ENCODE measurements at regions not wholly inside any gene's neighbourhood (a gene's known extent, or its start where the extent isn't known, plus 50 kb on each side); places are given as distances from the start of the nearest gene placed in this dataset.

- intact Hi-C loops (cut with micrococcal nuclease; ENCODE audit: unreplicated experiment) = no loop called here
- no peak for FAIRE-seq
- H3K4me2 ChIP-seq (ENCODE audit: control insufficient read depth, insufficient read depth) = no peak overlapping the region
- TF ChIP-seq TCF12 (IDR thresholded peaks at IDR 0.05; ENCODE audit: low read depth, low read length) (no peak), SMC3 (IDR thresholded peaks at IDR 0.05; ENCODE audit: borderline replicate concordance, low read length) (no peak), REST (IDR thresholded peaks at IDR 0.05; ENCODE audit: low read depth, low read length) (no peak), SP1 (IDR thresholded peaks at IDR 0.05; ENCODE audit: low read depth, low read length) (no peak), EED (IDR thresholded peaks at IDR 0.05; ENCODE audit: low read depth) (no peak), STAT1 (conservative IDR thresholded peaks at IDR 0.05) (no peak), SREBF2 (IDR thresholded peaks at IDR 0.05; ENCODE audit: low read length) (no peak), CBX3 (IDR thresholded peaks at IDR 0.05; ENCODE audit: borderline replicate concordance, low read depth) (no peak), ZSCAN29 (IDR thresholded peaks at IDR 0.05) (no peak), SPI1 (IDR thresholded peaks at IDR 0.05; ENCODE audit: borderline replicate concordance, insufficient read depth, low read depth, low read length) (no peak), ZBTB33 (IDR thresholded peaks at IDR 0.05) (no peak), CUX1 (IDR thresholded peaks at IDR 0.05; ENCODE audit: insufficient replicate concordance, low read depth, low read length) (no peak), POLR2AphosphoS2 (IDR thresholded peaks at IDR 0.05; ENCODE audit: low read depth, low read length) (no peak)
Measured at GRCh38 chr2:4499316-4500030, 796.1 kb downstream of the DCDC2C start.

More at GRCh38 chr2:4499316-4500030, 796.1 kb downstream of the DCDC2C start:
- DNase-seq (ENCODE audit: low read depth, low spot score) (no peak), ATAC-seq (no peak)
- Histone ChIP-seq H3K4me1 (ENCODE audit: control insufficient read depth, insufficient read depth, low read length) (no peaks in the 10 kb centered on the region), H3K9ac (ENCODE audit: control insufficient read depth, insufficient read depth, low read length) (no peak overlapping the region), H3K9me3 (replicated peaks; ENCODE audit: control insufficient read depth, insufficient read depth, low read length) (no peaks in the 10 kb centered on the region), H3K4me3 (no peak overlapping the region), H3K79me2 (ENCODE audit: control insufficient read depth, insufficient read depth, low read length) (no peaks in the 10 kb centered on the region), H3K27me3 (replicated peaks in 1 of 2; ENCODE audit: control insufficient read depth in 2 of 2, insufficient read depth in 2 of 2, low read length in 1 of 2) (no peaks in the 10 kb centered on the region), H4K20me1 (ENCODE audit: control insufficient read depth, insufficient read depth) (no peaks in the 10 kb centered on the region), H2AFZ (ENCODE audit: control insufficient read depth, low read depth, low read length) (no peak overlapping the region), H3K36me3 (ENCODE audit: control insufficient read depth in 2 of 2, insufficient read depth in 2 of 2, low read length in 1 of 2) (no peaks in the 10 kb centered on the region), H3K27ac (ENCODE audit: control insufficient read depth, insufficient read depth) (no peak overlapping the region)
- SMC1A ChIA-PET (ENCODE audit: uncharacterized antibody, unreplicated experiment) = interaction anchor here (0.7 kb wide), 1 partner anchor 10 kb away, joined by 3 read pairs; no protein-coding TSS in a partner anchor
- 9% methylated on average over 4 of the region's 5 CpGs for WGBS (ENCODE audit: insufficient coverage, insufficient replicate concordance, low lambda C conversion rate, missing lambda C conversion rate)
- BruUV-seq (replicated peaks) = no TSS peak
- CTCF ChIA-PET = interaction anchor here (0.8 kb wide), 1 partner anchor 12 kb away, joined by 3 read pairs; no protein-coding TSS in a partner anchor
- POLR2A ChIA-PET = no interaction called here
- in situ Hi-C loops (cut with MboI) = no loop called here
- RAD21 ChIA-PET (ENCODE audit: unreplicated experiment) = no interaction called here

Measured in GM12878 (cell line).